ENCODE measurements at regions not wholly inside any gene's neighbourhood (a gene's known extent, or its start where the extent isn't known, plus 50 kb on each side); places are given as distances from the start of the nearest gene placed in this dataset.

- Histone ChIP-seq H3K27me3 (ENCODE audit: low read length) (no peaks in the 10 kb centered on the region), H3K9me2 (replicated peaks; ENCODE audit: insufficient read depth, low read length) (no peaks in the 10 kb centered on the region), H3K4me2 (ENCODE audit: low read depth, low read length, poor library complexity, severe bottlenecking) (no peak overlapping the region), H3K79me2 (ENCODE audit: insufficient read depth, low read length) (no peaks in the 10 kb centered on the region), H3K4me3 (ENCODE audit: insufficient read depth, low read length, poor library complexity, severe bottlenecking) (no peak overlapping the region), H3K27ac (ENCODE audit: low read depth, low read length) (no peak overlapping the region), H3K9me3 (ENCODE audit: insufficient read depth, low read length) (no peaks in the 10 kb centered on the region), H2AFZ (ENCODE audit: low read depth, low read length, severe bottlenecking) (no peak overlapping the region), H3F3A (ENCODE audit: insufficient read depth) (no peaks in the 10 kb centered on the region), H4K20me1 (ENCODE audit: low read depth, low read length) (no peaks in the 10 kb centered on the region), H3K9ac (ENCODE audit: low read length) (no peak overlapping the region), H3K36me3 (ENCODE audit: low read length) (no peaks in the 10 kb centered on the region)
- TF ChIP-seq EZH2phosphoT487 (conservative IDR thresholded peaks at IDR 0.05; ENCODE audit: low read length) (no peak), CTCF (IDR thresholded peaks at IDR 0.05; ENCODE audit: insufficient read depth, low read length, poor library complexity, severe bottlenecking) (no peak)
Observed at GRCh38 chr9:1658661-1659362, 356.3 kb upstream of the SMARCA2 start.

- H3K79me2 ChIP-seq (ENCODE audit: insufficient read depth, low read length) = no peaks in the 10 kb centered on the region
- H3K4me2 ChIP-seq (ENCODE audit: low read depth, low read length, poor library complexity, severe bottlenecking) = no peak overlapping the region
- H3K9me3 ChIP-seq (ENCODE audit: insufficient read depth, low read length) = no peaks in the 10 kb centered on the region
- H3F3A ChIP-seq (ENCODE audit: insufficient read depth) = no peaks in the 10 kb centered on the region
- no peaks in the 10 kb centered on the region for H3K9me2 ChIP-seq (replicated peaks; ENCODE audit: insufficient read depth, low read length)
- H3K27ac ChIP-seq (ENCODE audit: low read depth, low read length) = no peak overlapping the region
- no peak for TF ChIP-seq CTCF (IDR thresholded peaks at IDR 0.05; ENCODE audit: insufficient read depth, low read length, poor library complexity, severe bottlenecking)
- TF ChIP-seq EZH2phosphoT487 (conservative IDR thresholded peaks at IDR 0.05; ENCODE audit: low read length) = no peak
- no peak overlapping the region for H3K9ac ChIP-seq (ENCODE audit: low read length)
- no peaks in the 10 kb centered on the region for H3K27me3 ChIP-seq (ENCODE audit: low read length)
- no peak overlapping the region for H2AFZ ChIP-seq (ENCODE audit: low read depth, low read length, severe bottlenecking)
- H3K4me3 ChIP-seq (ENCODE audit: insufficient read depth, low read length, poor library complexity, severe bottlenecking) = no peak overlapping the region
- no peaks in the 10 kb centered on the region for H3K36me3 ChIP-seq (ENCODE audit: low read length)
- no peaks in the 10 kb centered on the region for H4K20me1 ChIP-seq (ENCODE audit: low read depth, low read length)
Observed at GRCh38 chr9:1659363-1659690, 355.8 kb upstream of the SMARCA2 start.

- Histone ChIP-seq H3K4me2 (ENCODE audit: low read depth, low read length, poor library complexity, severe bottlenecking) (no peak overlapping the region), H3K79me2 (ENCODE audit: insufficient read depth, low read length) (no peaks in the 10 kb centered on the region), H3K36me3 (ENCODE audit: low read length) (no peaks in the 10 kb centered on the region), H3K4me3 (ENCODE audit: insufficient read depth, low read length, poor library complexity, severe bottlenecking) (no peak overlapping the region), H3K27ac (ENCODE audit: low read depth, low read length) (no peak overlapping the region), H3K9me2 (replicated peaks; ENCODE audit: insufficient read depth, low read length) (no peaks in the 10 kb centered on the region), H3K27me3 (ENCODE audit: low read length) (no peaks in the 10 kb centered on the region), H3K9ac (ENCODE audit: low read length) (no peak overlapping the region), H3K9me3 (ENCODE audit: insufficient read depth, low read length) (no peaks in the 10 kb centered on the region), H4K20me1 (ENCODE audit: low read depth, low read length) (no peaks in the 10 kb centered on the region), H3F3A (ENCODE audit: insufficient read depth) (no peaks in the 10 kb centered on the region), H2AFZ (ENCODE audit: low read depth, low read length, severe bottlenecking) (no peak overlapping the region)
- TF ChIP-seq CTCF (IDR thresholded peaks at IDR 0.05; ENCODE audit: insufficient read depth, low read length, poor library complexity, severe bottlenecking) (no peak), EZH2phosphoT487 (conservative IDR thresholded peaks at IDR 0.05; ENCODE audit: low read length) (no peak)
Observed at GRCh38 chr9:1668441-1668840, 346.7 kb upstream of the SMARCA2 start.
